ENCODE measurements at regions not wholly inside any gene's neighbourhood (a gene's known extent, or its start where the extent isn't known, plus 50 kb on each side); places are given as distances from the start of the nearest gene placed in this dataset.

DNA sequence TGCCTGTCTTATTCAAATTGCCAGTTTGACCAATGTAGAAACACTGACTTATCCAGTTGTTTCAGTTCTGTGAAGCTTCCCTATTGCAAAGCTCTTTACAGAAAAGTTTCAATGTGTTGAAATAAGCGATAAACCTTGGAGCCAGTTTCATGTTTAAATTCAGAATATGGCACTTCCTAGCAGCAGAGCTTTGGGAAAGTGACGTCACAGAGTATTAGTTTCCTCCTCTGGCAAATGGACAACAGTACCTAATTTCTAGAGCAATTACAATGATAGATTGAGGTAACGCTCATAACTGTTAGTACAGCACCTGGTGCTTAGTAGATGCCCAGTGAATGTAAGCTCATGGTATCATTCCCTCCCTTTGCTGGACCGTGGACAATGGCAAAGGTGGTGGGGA lies 527.5 kb upstream of the DAB1 start:
- TF ChIP-seq, protein P1, sequence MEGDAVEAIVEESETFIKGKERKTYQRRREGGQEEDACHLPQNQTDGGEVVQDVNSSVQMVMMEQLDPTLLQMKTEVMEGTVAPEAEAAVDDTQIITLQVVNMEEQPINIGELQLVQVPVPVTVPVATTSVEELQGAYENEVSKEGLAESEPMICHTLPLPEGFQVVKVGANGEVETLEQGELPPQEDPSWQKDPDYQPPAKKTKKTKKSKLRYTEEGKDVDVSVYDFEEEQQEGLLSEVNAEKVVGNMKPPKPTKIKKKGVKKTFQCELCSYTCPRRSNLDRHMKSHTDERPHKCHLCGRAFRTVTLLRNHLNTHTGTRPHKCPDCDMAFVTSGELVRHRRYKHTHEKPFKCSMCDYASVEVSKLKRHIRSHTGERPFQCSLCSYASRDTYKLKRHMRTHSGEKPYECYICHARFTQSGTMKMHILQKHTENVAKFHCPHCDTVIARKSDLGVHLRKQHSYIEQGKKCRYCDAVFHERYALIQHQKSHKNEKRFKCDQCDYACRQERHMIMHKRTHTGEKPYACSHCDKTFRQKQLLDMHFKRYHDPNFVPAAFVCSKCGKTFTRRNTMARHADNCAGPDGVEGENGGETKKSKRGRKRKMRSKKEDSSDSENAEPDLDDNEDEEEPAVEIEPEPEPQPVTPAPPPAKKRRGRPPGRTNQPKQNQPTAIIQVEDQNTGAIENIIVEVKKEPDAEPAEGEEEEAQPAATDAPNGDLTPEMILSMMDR (IDR thresholded peaks at IDR 0.05; ENCODE audit: borderline replicate concordance, extremely low read depth, insufficient read depth) = no peak
- no peak for DNase-seq

DNA sequence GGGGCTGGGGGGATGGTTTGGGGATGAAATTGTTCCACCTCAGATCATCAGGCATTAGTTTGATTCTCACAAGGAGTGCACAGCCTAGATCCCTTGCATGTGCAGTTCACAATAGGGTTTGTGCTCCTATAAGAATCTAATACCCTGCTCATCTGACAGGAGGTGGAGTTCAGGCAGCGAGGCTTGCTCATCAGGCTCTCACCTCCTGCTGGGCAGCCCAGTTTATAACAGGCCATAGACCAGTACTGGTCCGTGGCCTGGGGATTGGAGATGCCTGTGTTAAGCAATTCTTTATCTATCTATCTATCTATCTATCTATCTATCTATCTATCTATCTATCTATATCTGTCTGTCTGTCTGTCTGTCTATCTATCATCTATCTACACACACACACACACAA lies 525.3 kb upstream of the DAB1 start:
- FAIRE-seq = no peak
- Histone ChIP-seq H3K9me3 (ENCODE audit: control insufficient read depth in 2 of 3, insufficient read depth in 1 of 3, low read length in 3 of 3) (no peaks in the 10 kb centered on the region), H3K4me1 (ENCODE audit: control insufficient read depth in 2 of 3, insufficient read depth in 2 of 3, low read depth in 1 of 3, low read length in 3 of 3) (no peaks in the 10 kb centered on the region), H3K27me3 (ENCODE audit: control insufficient read depth, insufficient read depth, low read length) (no peaks in the 10 kb centered on the region), H3K36me3 (ENCODE audit: control insufficient read depth in 2 of 3, insufficient read depth in 3 of 3, low read length in 3 of 3) (no peaks in the 10 kb centered on the region), H3K9ac (ENCODE audit: low read length in 3 of 3) (no peak overlapping the region), H3K27ac (ENCODE audit: low read depth in 2 of 2, low read length in 2 of 2) (no peak overlapping the region), H3K4me3 (ENCODE audit: low read length in 3 of 3) (no peak overlapping the region)
- DNase-seq = no peak
- TF ChIP-seq, protein P1 (IDR thresholded peaks at IDR 0.05; ENCODE audit: borderline replicate concordance, extremely low read depth, insufficient read depth) = no peak
- intact Hi-C loops (cut with DNase I) = no loop called here

More for the DNA sequence above, 527.5 kb upstream of the DAB1 start:
- no peak overlapping the region for H3K4me3 ChIP-seq (ENCODE audit: low read length in 3 of 3)
- no peaks in the 10 kb centered on the region for H3K4me1 ChIP-seq (ENCODE audit: control insufficient read depth in 2 of 3, insufficient read depth in 2 of 3, low read depth in 1 of 3, low read length in 3 of 3)
- no peak overlapping the region for H3K9ac ChIP-seq (ENCODE audit: low read length in 3 of 3)
- FAIRE-seq = no peak
- no peaks in the 10 kb centered on the region for H3K27me3 ChIP-seq (ENCODE audit: control insufficient read depth, insufficient read depth, low read length)
- intact Hi-C loops (cut with DNase I) = no loop called here
- H3K9me3 ChIP-seq (ENCODE audit: control insufficient read depth in 2 of 3, insufficient read depth in 1 of 3, low read length in 3 of 3) = no peaks in the 10 kb centered on the region
- H3K36me3 ChIP-seq (ENCODE audit: control insufficient read depth in 2 of 3, insufficient read depth in 3 of 3, low read length in 3 of 3) = no peaks in the 10 kb centered on the region
- H3K27ac ChIP-seq (ENCODE audit: low read depth in 2 of 2, low read length in 2 of 2) = no peak overlapping the region

DNA sequence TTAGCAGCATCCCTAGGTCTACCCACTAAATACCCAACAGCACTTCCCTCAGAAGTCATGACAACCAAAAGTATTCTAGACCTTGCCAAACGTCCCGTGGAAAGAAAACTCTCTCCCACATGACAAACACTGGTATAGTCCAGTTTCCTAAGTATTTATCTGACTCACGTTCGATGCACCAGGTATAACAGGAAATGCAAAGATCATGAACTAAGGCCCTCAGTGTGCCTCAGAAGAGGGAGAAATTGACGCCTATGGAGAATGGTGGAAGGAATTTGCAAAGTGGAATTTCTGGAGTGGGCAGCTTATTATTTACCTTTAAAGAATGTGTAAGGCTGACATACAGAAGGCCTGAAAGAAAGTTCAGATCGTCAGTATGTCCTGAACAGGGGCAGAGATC lies 523.6 kb upstream of the DAB1 start:
- H3K9ac ChIP-seq (ENCODE audit: low read length in 3 of 3) = no peak overlapping the region
- H3K9me3 ChIP-seq (ENCODE audit: control insufficient read depth in 2 of 3, insufficient read depth in 1 of 3, low read length in 3 of 3) = no peaks in the 10 kb centered on the region
- H3K27ac ChIP-seq (ENCODE audit: low read depth in 2 of 2, low read length in 2 of 2) = no peak overlapping the region
- TF ChIP-seq, protein P1 (IDR thresholded peaks at IDR 0.05; ENCODE audit: borderline replicate concordance, extremely low read depth, insufficient read depth) = no peak
- no peaks in the 10 kb centered on the region for H3K27me3 ChIP-seq (ENCODE audit: control insufficient read depth, insufficient read depth, low read length)
- H3K4me1 ChIP-seq (ENCODE audit: control insufficient read depth in 2 of 3, insufficient read depth in 2 of 3, low read depth in 1 of 3, low read length in 3 of 3) = no peaks in the 10 kb centered on the region
- FAIRE-seq = no peak
- intact Hi-C loops (cut with DNase I) = no loop called here
- no peak for DNase-seq
- H3K4me3 ChIP-seq (ENCODE audit: low read length in 3 of 3) = no peak overlapping the region
- no peaks in the 10 kb centered on the region for H3K36me3 ChIP-seq (ENCODE audit: control insufficient read depth in 2 of 3, insufficient read depth in 3 of 3, low read length in 3 of 3)

DNA sequence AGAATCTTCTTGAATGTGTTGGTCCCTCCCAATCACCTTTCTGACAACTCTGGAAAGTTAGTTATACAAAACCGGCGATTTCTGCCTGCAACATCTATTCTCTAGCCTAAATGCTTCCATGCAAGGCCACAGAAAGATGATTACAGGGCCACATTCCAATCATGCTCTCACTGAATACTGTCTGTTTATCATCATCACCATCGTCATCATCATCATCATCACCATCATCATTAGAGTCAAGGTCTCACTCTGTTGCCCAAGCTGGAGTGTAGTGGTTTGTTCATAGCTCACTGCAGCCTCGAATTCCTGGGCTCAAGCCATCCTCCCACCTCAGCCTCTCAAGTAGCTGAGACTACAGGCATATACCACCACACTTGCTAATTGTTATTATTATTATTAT lies 521.2 kb upstream of the DAB1 start:
- intact Hi-C loops (cut with DNase I) = no loop called here
- no peaks in the 10 kb centered on the region for H3K9me3 ChIP-seq (ENCODE audit: control insufficient read depth in 2 of 3, insufficient read depth in 1 of 3, low read length in 3 of 3)
- H3K4me1 ChIP-seq (ENCODE audit: control insufficient read depth in 2 of 3, insufficient read depth in 2 of 3, low read depth in 1 of 3, low read length in 3 of 3) = no peaks in the 10 kb centered on the region
- H3K9ac ChIP-seq (ENCODE audit: low read length in 3 of 3) = no peak overlapping the region
- no peaks in the 10 kb centered on the region for H3K36me3 ChIP-seq (ENCODE audit: control insufficient read depth in 2 of 3, insufficient read depth in 3 of 3, low read length in 3 of 3)
- FAIRE-seq (no peak), DNase-seq (no peak)
- H3K4me3 ChIP-seq (ENCODE audit: low read length in 3 of 3) = no peak overlapping the region
- no peak overlapping the region for H3K27ac ChIP-seq (ENCODE audit: low read depth in 2 of 2, low read length in 2 of 2)
- H3K27me3 ChIP-seq (ENCODE audit: control insufficient read depth, insufficient read depth, low read length) = no peaks in the 10 kb centered on the region
- TF ChIP-seq, protein P1 (IDR thresholded peaks at IDR 0.05; ENCODE audit: borderline replicate concordance, extremely low read depth, insufficient read depth) = no peak
